ENCODE measurements at regions not wholly inside any gene's neighbourhood (a gene's known extent, or its start where the extent isn't known, plus 50 kb on each side); places are given as distances from the start of the nearest gene placed in this dataset.

- DNase-seq = no peak
Measured at GRCh38 chr5:38023371-38023770, 183.5 kb upstream of the GDNF start.

GRCh38 chr5:38022631-38023030 lies 182.8 kb upstream of the GDNF start:
- no peak for DNase-seq

GRCh38 chr5:38018016-38018415 lies 178.2 kb upstream of the GDNF start:
- DNase-seq = no peak

- no peak for DNase-seq
Measured at GRCh38 chr5:38013107-38013506, 173.3 kb upstream of the GDNF start.

- no peak for DNase-seq
Measured at GRCh38 chr5:38011668-38012188, 171.9 kb upstream of the GDNF start.

GRCh38 chr5:38009749-38010358 lies 170.0 kb upstream of the GDNF start:
- DNase-seq = no peak

- no peak for DNase-seq
Measured at GRCh38 chr5:38008198-38008597, 168.4 kb upstream of the GDNF start.

DNA sequence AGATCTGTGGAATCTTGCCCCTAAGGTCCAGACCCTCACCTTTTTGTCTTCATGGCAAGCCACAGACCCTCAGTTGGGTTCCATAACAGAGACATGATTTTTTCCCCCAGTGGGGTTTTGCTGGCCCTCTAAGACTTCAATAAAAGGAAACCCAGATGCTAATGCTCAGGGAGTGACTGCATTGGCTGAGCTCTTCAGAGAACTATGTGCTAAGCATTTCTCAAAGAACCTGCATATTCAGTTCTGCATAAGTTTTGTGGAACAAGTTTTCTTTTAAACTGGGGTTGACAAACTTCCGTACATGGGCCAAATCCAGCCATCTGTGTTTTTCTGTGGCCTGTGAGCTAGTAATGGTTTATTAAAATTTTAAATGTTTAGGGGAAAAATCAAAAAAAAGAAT lies 159.8 kb upstream of the GDNF start:
- no peak for DNase-seq

DNA sequence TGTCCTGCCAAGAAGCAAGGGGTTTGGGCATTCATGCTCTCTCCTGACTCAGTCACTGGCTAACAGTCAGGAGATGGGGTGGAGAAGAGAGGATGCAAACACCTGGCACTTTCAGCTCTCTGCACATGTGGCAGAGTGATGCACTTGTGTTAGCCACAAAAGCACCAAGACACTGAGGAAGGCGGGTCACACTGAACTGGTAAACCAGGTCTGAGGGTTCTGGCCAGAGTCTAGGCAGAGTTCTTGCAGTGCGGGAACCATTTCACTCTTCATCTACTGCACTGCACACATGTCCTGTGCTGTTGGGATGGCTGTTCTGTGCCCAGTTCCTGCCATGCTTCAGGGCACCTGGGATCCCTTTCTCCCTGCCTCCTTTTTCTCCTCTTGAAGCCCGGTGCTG lies 157.1 kb upstream of the GDNF start:
- no peak for DNase-seq

GRCh38 chr5:37994729-37995128 lies 154.9 kb upstream of the GDNF start:
- no peak for DNase-seq

DNA sequence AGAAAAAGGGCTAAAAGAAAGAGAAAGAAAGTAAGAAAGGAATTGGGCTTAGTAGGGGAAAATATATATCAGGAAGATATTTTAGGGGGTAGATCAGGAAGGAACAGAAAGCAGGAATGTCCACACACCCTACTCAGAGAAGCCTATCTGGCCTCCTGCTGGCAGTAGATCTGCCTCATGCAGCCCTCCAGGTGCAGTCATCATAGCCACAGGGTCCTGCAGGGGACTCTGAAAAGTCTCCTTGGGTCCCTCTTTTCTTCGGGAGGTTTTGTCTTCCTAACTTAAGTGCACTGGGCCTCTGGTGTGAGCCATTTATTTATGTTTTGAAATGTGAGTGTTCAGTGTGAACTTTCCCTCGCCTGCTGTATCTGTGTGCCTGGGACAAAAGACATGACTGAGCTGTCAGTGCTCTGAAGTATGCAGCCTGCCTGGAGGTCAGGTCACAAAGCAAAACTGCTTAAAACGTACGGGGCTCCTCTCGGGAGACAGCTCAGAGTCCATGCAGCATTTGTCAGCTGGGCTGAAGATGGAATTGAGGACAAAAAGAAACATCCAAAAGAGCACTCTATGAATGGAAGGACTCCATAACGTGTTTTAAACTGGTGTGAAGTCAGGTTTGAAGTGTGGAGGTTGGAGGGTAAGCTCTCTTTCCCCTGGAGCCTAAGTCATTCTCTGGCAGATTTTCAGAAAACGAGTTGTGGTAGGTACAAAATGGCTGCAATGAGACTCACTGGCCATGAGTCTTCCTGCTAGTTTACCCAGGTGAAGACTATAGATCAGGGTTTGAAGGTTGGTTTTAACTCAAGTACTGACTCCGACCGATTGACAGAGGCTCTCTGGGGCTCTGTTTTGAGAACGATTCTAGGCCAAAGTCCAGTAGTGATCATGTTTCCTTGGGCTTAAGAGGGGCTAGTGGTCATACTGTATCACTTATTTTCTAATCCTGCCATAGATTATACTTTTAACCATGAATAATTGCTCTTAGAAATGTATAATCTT lies 151.8 kb upstream of the GDNF start:
- no peak for DNase-seq

GRCh38 chr5:37989884-37990283 lies 150.0 kb upstream of the GDNF start:
- no peak for DNase-seq

GRCh38 chr5:37988454-37989046 lies 148.7 kb upstream of the GDNF start:
- DNase-seq = no peak

DNA sequence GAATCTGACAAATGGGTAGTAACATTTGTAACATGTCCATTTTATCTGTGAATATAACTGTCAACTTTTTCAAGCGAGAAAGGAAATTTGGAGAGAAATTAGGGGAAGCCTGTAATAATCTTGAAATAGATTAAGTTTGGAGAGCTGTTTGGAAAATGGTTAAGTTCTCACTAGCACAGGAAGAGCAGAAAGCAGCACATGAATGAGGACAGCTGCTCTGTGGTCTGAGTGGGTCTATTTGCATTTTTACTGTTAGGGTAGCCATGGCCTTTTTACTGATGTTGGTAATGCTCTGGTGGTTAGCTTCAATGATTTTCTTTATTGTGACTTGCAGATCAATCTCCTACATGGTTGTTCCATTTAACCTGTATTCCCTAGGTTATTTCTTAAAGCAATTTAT lies 144.5 kb upstream of the GDNF start:
- DNase-seq = no peak

GRCh38 chr5:37983463-37983862 lies 143.6 kb upstream of the GDNF start:
- DNase-seq = no peak

GRCh38 chr5:37979559-37979958 lies 139.7 kb upstream of the GDNF start:
- no peak for DNase-seq

GRCh38 chr5:37975531-37975930 lies 135.7 kb upstream of the GDNF start:
- no peak for DNase-seq

DNA sequence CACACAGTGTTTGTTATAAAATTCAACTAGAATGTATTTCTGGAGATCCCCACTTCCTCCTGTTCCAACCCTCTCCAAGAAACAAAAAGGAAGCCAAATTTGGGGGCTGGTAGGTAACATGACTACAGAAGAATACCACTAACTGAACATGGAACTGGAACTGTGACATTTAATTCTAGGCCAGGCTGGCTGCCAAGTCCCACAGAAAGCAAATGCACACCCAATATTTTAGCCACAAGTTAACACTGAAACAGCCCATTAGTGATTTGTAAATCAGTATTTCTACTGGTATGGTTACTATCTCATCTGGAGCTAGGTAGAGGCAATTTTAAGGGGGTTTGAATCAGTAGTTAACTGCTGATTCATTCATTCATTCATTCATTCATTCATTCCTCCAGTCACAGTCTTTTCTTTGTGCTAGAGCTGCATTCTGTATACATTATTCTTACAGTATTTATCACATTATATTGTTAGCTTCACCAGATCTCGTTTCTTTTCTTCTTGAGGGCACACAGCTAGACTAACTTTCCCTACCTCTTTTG lies 131.7 kb upstream of the GDNF start:
- DNase-seq = no peak

DNA sequence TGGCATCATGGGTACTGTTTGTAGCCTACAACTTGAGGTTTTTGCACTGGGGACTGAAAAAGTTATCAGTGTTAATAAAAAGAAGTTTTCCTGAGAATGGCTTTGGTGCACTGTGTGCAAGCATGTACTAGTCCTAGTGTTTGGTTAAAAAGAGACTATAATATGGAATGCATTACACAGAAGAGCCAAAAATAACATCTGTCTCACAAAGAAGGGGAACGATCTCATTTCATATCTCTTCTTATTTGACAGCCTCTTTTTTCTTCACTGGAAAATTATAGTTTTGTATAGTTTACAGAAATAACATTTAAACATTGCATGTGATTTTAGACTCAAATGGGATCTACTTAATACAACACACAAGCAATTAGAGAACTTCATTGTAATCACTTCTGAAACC lies 127.0 kb upstream of the GDNF start:
- DNase-seq = no peak

- no peak for DNase-seq
Measured at GRCh38 chr5:37966291-37966690, 126.5 kb upstream of the GDNF start.

DNA sequence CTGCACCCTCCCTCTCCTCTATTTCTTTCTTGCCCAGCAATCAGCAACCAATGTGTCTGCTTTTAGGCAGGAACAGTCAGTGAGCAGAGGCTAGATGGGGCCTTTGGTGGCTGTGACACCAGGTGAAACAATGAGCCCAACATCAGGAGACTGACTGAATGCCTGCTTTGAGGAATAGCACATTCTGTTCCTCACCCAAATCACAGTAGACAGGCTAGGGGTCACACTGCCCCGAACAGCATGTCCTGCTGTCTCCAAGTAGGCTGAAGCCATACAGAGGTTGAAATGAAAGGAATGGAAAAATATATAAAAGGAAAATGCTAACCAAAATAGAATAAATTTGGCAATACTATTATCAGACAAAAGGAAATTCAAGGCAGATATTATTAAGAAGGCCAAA lies 122.5 kb upstream of the GDNF start:
- DNase-seq = no peak

DNA sequence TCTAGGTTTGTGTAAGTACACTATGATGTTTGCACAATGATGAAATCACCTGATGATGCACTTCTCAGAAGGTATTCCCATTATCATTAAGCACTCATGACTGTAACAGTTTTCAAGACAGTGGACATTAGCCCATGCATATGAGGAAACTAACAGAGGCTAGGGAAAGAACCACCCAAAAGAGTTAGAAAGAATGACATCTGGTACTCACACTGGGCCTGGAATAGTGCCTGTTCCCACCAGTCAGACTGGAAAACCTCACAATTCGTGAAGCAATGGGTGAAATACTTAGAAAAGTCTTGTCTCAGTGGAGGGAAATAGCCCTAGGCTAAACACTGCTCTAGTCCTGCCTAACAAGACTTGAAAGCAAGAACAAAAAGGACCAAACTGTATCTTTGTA lies 117.4 kb upstream of the GDNF start:
- DNase-seq = no peak

GRCh38 chr5:37955748-37956147 lies 115.9 kb upstream of the GDNF start:
- DNase-seq = no peak

DNA sequence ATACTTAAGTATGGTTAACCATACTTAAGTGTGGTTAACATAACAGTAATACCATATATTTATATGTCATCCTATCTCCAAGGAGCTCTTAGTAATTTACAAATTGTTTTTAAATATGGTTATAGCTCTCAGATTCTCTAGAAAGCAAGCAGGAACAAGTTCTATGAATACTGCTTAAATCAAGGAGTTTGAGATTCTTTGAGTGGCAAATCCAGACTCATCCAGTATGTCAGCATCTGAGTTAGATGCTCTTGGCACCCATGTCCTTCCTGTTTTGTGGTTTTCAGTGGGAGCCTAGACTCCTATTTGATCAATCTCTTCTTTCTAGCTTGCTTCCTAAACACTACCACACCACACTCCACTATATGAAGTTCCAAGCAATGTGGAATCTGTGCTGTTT lies 114.7 kb upstream of the GDNF start:
- no peak for DNase-seq

Measured in activated CD4-positive, alpha-beta T cell treated with anti-CD3 and anti-CD28 coated beads, Interleukin-2, amount 50 U/mL, for 16 hours (primary cell).